Fibroblast of mammary gland (primary cell): ENCODE measurements at regions not wholly inside any gene's neighbourhood (a gene's known extent, or its start where the extent isn't known, plus 50 kb on each side); places are given as distances from the start of the nearest gene placed in this dataset.

Source experiments
- DNase-seq: peaks from one replicate; pipeline ENCODE4 v3.0.0-alpha.2; 2010; ENCODE audit warnings: low read depth
- H3K4me3 ChIP-seq: 2 replicates; pipeline ENCODE4 v1.5.1; 2011; ENCODE audit warnings: low read depth, mild to moderate bottlenecking, low read length, moderate library complexity; ENCODE audit not compliant: control insufficient read depth
- CTCF ChIP-seq: conservative IDR thresholded peaks from 2 replicates; pipeline ENCODE4 v1.5.1; 2011; ENCODE audit warnings: low read depth, low read length, inconsistent platforms; ENCODE audit not compliant: control insufficient read depth, insufficient read depth

GRCh38 chr13:91270031-91270430 lies 77.5 kb upstream of the MIR17HG start:
- no peak for TF ChIP-seq CTCF
- no peak overlapping the region for H3K4me3 ChIP-seq
- DNase-seq = no peak

- no peak overlapping the region for H3K4me3 ChIP-seq
- TF ChIP-seq CTCF = no peak
- DNase-seq = no peak
Observed at GRCh38 chr13:91272235-91272777, 75.2 kb upstream of the MIR17HG start.

GRCh38 chr13:91273675-91274074 lies 73.8 kb upstream of the MIR17HG start:
- no peak for TF ChIP-seq CTCF
- no peak overlapping the region for H3K4me3 ChIP-seq
- no peak for DNase-seq

GRCh38 chr13:91277013-91277676 lies 70.3 kb upstream of the MIR17HG start:
- no peak overlapping the region for H3K4me3 ChIP-seq
- DNase-seq = no peak
- no peak for TF ChIP-seq CTCF

- DNase-seq = no peak
- no peak overlapping the region for H3K4me3 ChIP-seq
- no peak for TF ChIP-seq CTCF
Observed at GRCh38 chr13:91278291-91278690, 69.2 kb upstream of the MIR17HG start.

- no peak for TF ChIP-seq CTCF
- DNase-seq = no peak
- no peak overlapping the region for H3K4me3 ChIP-seq
Observed at GRCh38 chr13:91278888-91279287, 68.6 kb upstream of the MIR17HG start.
